Endothelial cell of umbilical vein (primary cell): ENCODE measurements at regions not wholly inside any gene's neighbourhood (a gene's known extent, or its start where the extent isn't known, plus 50 kb on each side); places are given as distances from the start of the nearest gene placed in this dataset.

Experiments
- BruUV-seq: library from RNA; stranded (reverse); fragments of 400-500 nt; replicated peaks from 2 replicates; lab custom pipeline; 2021; lab: Mats Ljungman, UMichigan
- CTCF ChIA-PET: fragments of 300-600, 350-600 bp; sonication (Branson Sonifier 250); formaldehyde crosslinking; loops from one replicate; lab custom pipeline; 2021; ENCODE audit warnings: antibody characterized with exemption, inconsistent platforms; lab: Charles Lee
- POLR2A ChIA-PET: fragments of 300-600, 350-600 bp; sonication (Branson Sonifier 250); formaldehyde crosslinking; loops from one replicate; lab custom pipeline; 2021; ENCODE audit warnings: antibody characterized with exemption, inconsistent platforms; lab: Charles Lee
- DNase-seq: peaks from one replicate; pipeline ENCODE4 v3.0.0-alpha.2; 2011; ENCODE audit warnings: low read depth, low spot score
- FAIRE-seq: peaks from 2 replicates; lab custom pipeline; 2011; peaks lifted over from hg19 to GRCh38; lab: Jason Lieb, UNC
- H2AFZ ChIP-seq: 2 replicates; pipeline ENCODE4 v1.6.0; 2012; ENCODE audit warnings: low read depth, low read length, control low read depth, inconsistent platforms
- H3K27ac ChIP-seq: 2 replicates; pipeline ENCODE4 v1.5.1; 2011; ENCODE audit warnings: low read depth, mild to moderate bottlenecking, control low read depth, low read length, moderate library complexity; ENCODE audit not compliant: insufficient read depth
- H3K27me3 ChIP-seq, 2 experiments: 2 replicates each; pipeline versions ENCODE4 v1.6.0 to v1.6.1; 2011; ENCODE audit warnings: low read length in 2 of 2, mixed read lengths in 1 of 2; ENCODE audit not compliant: control insufficient read depth in 2 of 2, insufficient read depth in 2 of 2
- H3K36me3 ChIP-seq, 2 experiments: 2 replicates in 1 of 2; 3 replicates in 1 of 2; pipeline ENCODE4 v1.5.1; 2011; ENCODE audit warnings: low read length in 2 of 2, mild to moderate bottlenecking in 1 of 2, moderate library complexity in 1 of 2; ENCODE audit not compliant: control insufficient read depth in 2 of 2, insufficient read depth in 2 of 2; ENCODE audit errors: extremely low read depth in 1 of 2
- H3K4me1 ChIP-seq: 3 replicates; pipeline ENCODE4 v1.5.1; 2011; ENCODE audit warnings: mild to moderate bottlenecking, low read length; ENCODE audit not compliant: control insufficient read depth, insufficient read depth; ENCODE audit errors: extremely low read depth
- H3K4me2 ChIP-seq: 2 replicates; pipeline ENCODE4 v1.6.1; 2011; ENCODE audit warnings: low read length, control low read depth, mixed read lengths; ENCODE audit not compliant: insufficient read depth
- H3K4me3 ChIP-seq, 3 experiments: fragments of 200-600 bp in 1 of 3; sonication (generic), shearing (Covaris generic) in 1 of 3; replicated peaks in 1 of 3; 2 replicates each; pipeline ENCODE4 v1.5.1; 2011 to 2016; ENCODE audit warnings: control low read depth in 3 of 3, low read length in 3 of 3, mild to moderate bottlenecking in 2 of 3, inconsistent platforms in 1 of 3, low read depth in 1 of 3, moderate library complexity in 1 of 3; ENCODE audit not compliant: insufficient read depth in 1 of 3
- H3K79me2 ChIP-seq: 2 replicates; pipeline ENCODE4 v1.6.0; 2012; ENCODE audit warnings: low read length, inconsistent platforms; ENCODE audit not compliant: control insufficient read depth, insufficient read depth
- H3K9ac ChIP-seq: replicated peaks from 2 replicates; pipeline ENCODE3; 2011; ENCODE audit warnings: low read length, control low read depth; ENCODE audit not compliant: insufficient read depth; ENCODE audit errors: extremely low read depth
- H3K9me1 ChIP-seq: replicated peaks from 3 replicates; pipeline ENCODE4 v1.6.0; 2011; ENCODE audit warnings: mild to moderate bottlenecking, low read length; ENCODE audit not compliant: control insufficient read depth, insufficient read depth; ENCODE audit errors: extremely low read depth
- H3K9me3 ChIP-seq: replicated peaks from 2 replicates; pipeline ENCODE4 v1.5.1; 2012; ENCODE audit warnings: low read length, inconsistent platforms; ENCODE audit not compliant: control insufficient read depth, insufficient read depth
- H4K20me1 ChIP-seq: replicated peaks from 2 replicates; pipeline ENCODE3; 2011; ENCODE audit warnings: mild to moderate bottlenecking, low read length; ENCODE audit not compliant: control insufficient read depth, insufficient read depth; ENCODE audit errors: extremely low read depth
- CTCF ChIP-seq, 2 donors: IDR thresholded peaks; 1 replicate in 1 of 2; 2 replicates in 1 of 2; pipeline ENCODE4 v1.5.1; 2011; ENCODE audit warnings: low read length in 2 of 2, mild to moderate bottlenecking in 2 of 2, moderate library complexity in 2 of 2, control low read depth in 1 of 2, inconsistent platforms in 1 of 2, low read depth in 1 of 2; ENCODE audit not compliant: insufficient read depth in 1 of 2; ENCODE audit errors: extremely low read depth in 1 of 2
- EZH2 ChIP-seq: IDR thresholded peaks from 2 replicates; pipeline ENCODE4 v1.6.1; 2012; ENCODE audit warnings: borderline replicate concordance, low read depth, mild to moderate bottlenecking, moderate library complexity, low read length, inconsistent platforms; ENCODE audit not compliant: severe bottlenecking
- FOS ChIP-seq: IDR thresholded peaks from 2 replicates; pipeline ENCODE4 v1.6.1; 2011; ENCODE audit warnings: mild to moderate bottlenecking, low read length, moderate library complexity, borderline replicate concordance; ENCODE audit not compliant: insufficient read depth
- GATA2 ChIP-seq: IDR thresholded peaks from 2 replicates; pipeline ENCODE4 v1.7.0; 2011; ENCODE audit warnings: low read depth, mild to moderate bottlenecking, moderate library complexity, mixed read lengths, low read length; ENCODE audit not compliant: insufficient read length, insufficient read depth
- JUN ChIP-seq: IDR thresholded peaks from 2 replicates; pipeline ENCODE4 v1.6.1; 2011; ENCODE audit warnings: borderline replicate concordance, low read depth; ENCODE audit not compliant: insufficient read length, insufficient read depth
- MYC ChIP-seq: IDR thresholded peaks from one replicate; pipeline ENCODE4 v1.6.1; 2011; ENCODE audit warnings: mild to moderate bottlenecking, low read depth, low read length
- POLR2A ChIP-seq: IDR thresholded peaks from 2 replicates; pipeline ENCODE4 v1.6.1; 2012; ENCODE audit warnings: low read depth, mild to moderate bottlenecking, control low read depth, low read length
- POLR2AphosphoS5 ChIP-seq: IDR thresholded peaks from 2 replicates; pipeline ENCODE4 v1.6.1; 2012; ENCODE audit warnings: low read depth, mild to moderate bottlenecking, control low read depth, low read length, moderate library complexity; ENCODE audit not compliant: insufficient read depth
- dilution Hi-C: fragments of 300-500 bp; cut with MboI; formaldehyde crosslinking; loops from one replicate; pipeline ENCODE4 v1.15.0; 2019; ENCODE audit warnings: low sequenced_read_pairs; ENCODE audit not compliant: extremely low pct_ligation_motif_present
- intact Hi-C: fragments of 100-400 bp; cut with micrococcal nuclease; formaldehyde crosslinking; loops from one replicate; pipeline ENCODE4 v1.10.0; 2022
- TF ChIP-seq, protein P1 (sequence below): IDR thresholded peaks from 2 replicates; pipeline ENCODE4 v1.6.1; 2011; ENCODE audit not compliant: insufficient read depth, insufficient read length

- intact Hi-C loops (no loop called here), dilution Hi-C loops (no loop called here)
- Histone ChIP-seq H4K20me1 (no peaks in the 10 kb centered on the region), H3K79me2 (no peaks in the 10 kb centered on the region), H3K9me3 (no peaks in the 10 kb centered on the region), H3K4me2 (no peak overlapping the region), H3K4me1 (no peaks in the 10 kb centered on the region), H3K27ac (no peak overlapping the region), H3K27me3 (no peaks in the 10 kb centered on the region), H2AFZ (no peak overlapping the region), H3K9ac (no peak overlapping the region), H3K9me1 (no peaks in the 10 kb centered on the region), H3K4me3 (no peak overlapping the region), H3K36me3 (no peaks in the 10 kb centered on the region)
- ChIA-PET POLR2A (no interaction called here), CTCF (no interaction called here)
- no TSS peak for BruUV-seq
- FAIRE-seq: no peak
- DNase-seq: no peak
- TF ChIP-seq POLR2A (no peak), EZH2 (no peak), POLR2AphosphoS5 (no peak), JUN (no peak), FOS (no peak), CTCF (IDR thresholded peaks at IDR 0.05; ENCODE audit: extremely low read depth in 1 of 2, insufficient read depth in 1 of 2, low read depth in 1 of 2, low read length in 2 of 2) (no peak), MYC (no peak), GATA2 (no peak)
- TF ChIP-seq, protein P1, sequence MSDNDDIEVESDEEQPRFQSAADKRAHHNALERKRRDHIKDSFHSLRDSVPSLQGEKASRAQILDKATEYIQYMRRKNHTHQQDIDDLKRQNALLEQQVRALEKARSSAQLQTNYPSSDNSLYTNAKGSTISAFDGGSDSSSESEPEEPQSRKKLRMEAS: no peak
Measured at GRCh38 chr11:44372989-44373388, 63.0 kb upstream of the ALX4 start.
